GM13977 (cell line): ENCODE measurements at regions not wholly inside any gene's neighbourhood (a gene's known extent, or its start where the extent isn't known, plus 50 kb on each side); places are given as distances from the start of the nearest gene placed in this dataset.

Experiments
- DNase-seq: peaks from one replicate; pipeline ENCODE4 v3.0.0; 2012; ENCODE audit warnings: low spot score
- CTCF ChIP-seq: IDR thresholded peaks from 2 replicates; pipeline ENCODE4 v1.5.1; 2012; ENCODE audit warnings: mild to moderate bottlenecking, control low read depth; ENCODE audit not compliant: insufficient read depth; ENCODE audit errors: extremely low read depth, missing control alignments
- in situ Hi-C: fragments of 300-500 bp; cut with MboI; formaldehyde crosslinking; loops from one replicate; pipeline ENCODE4 v1.12.0; 2022; ENCODE audit warnings: low sequenced_read_pairs, low pct_unique_long_range_greater_than_20kb, mixed read lengths, inconsistent platforms; ENCODE audit not compliant: unreplicated experiment

- TF ChIP-seq CTCF: no peak
- in situ Hi-C loops: no loop called here
- no peak for DNase-seq
Measured at GRCh38 chr9:120009856-120010255, 570.1 kb downstream of the CDK5RAP2 start.

GRCh38 chr9:120001536-120001935 is 578.4 kb downstream of the CDK5RAP2 start:
- in situ Hi-C loops: no loop called here
- no peak for TF ChIP-seq CTCF
- DNase-seq: no peak

GRCh38 chr9:119998614-119999013 is 581.4 kb downstream of the CDK5RAP2 start:
- no peak for TF ChIP-seq CTCF
- in situ Hi-C loops: no loop called here
- DNase-seq: no peak

GRCh38 chr9:119991797-119992196 is 588.2 kb downstream of the CDK5RAP2 start:
- no peak for TF ChIP-seq CTCF
- no peak for DNase-seq
- in situ Hi-C loops: no loop called here

- no peak for DNase-seq
- in situ Hi-C loops: no loop called here
- TF ChIP-seq CTCF: no peak
Measured at GRCh38 chr9:119986713-119987112, 593.3 kb downstream of the CDK5RAP2 start.

GRCh38 chr9:119986205-119986604 is 593.8 kb downstream of the CDK5RAP2 start:
- in situ Hi-C loops: no loop called here
- no peak for TF ChIP-seq CTCF
- no peak for DNase-seq

- in situ Hi-C loops: loop anchor here (25.0 kb wide), 1 partner anchor 412 kb away; no protein-coding TSS in a partner anchor
- DNase-seq: no peak
- TF ChIP-seq CTCF: no peak
Measured at GRCh38 chr9:119974026-119974425, 604.8 kb upstream of the BRINP1 start.
